Esophagus squamous epithelium (tissue), 5 donors: ENCODE measurements at regions not wholly inside any gene's neighbourhood (a gene's known extent, or its start where the extent isn't known, plus 50 kb on each side); places are given as distances from the start of the nearest gene placed in this dataset.

Source experiments
- DNase-seq: peaks from one replicate; lab custom pipeline; 2025; lab: John Stamatoyannopoulos, UW
- H3K27ac ChIP-seq, 4 donors: fragments of 200-600 bp; sonication (generic); one replicate each; pipeline ENCODE4 v1.5.1; 2016 to 2019; ENCODE audit warnings: mild to moderate bottlenecking in 1 of 4
- H3K27me3 ChIP-seq, 4 donors: fragments of 200-600 bp; sonication (generic); 1 replicate in 3 of 4; 2 replicates in 1 of 4; pipeline versions ENCODE4 v1.5.1 to v1.6.0; 2017 to 2021; ENCODE audit warnings: antibody characterized with exemption in 1 of 4
- H3K36me3 ChIP-seq, 3 donors: fragments of 200-600 bp; sonication (generic); one replicate each; pipeline ENCODE4 v1.5.1; 2016 to 2019
- H3K4me1 ChIP-seq, 3 donors: fragments of 200-600 bp; sonication (generic); one replicate each; pipeline ENCODE4 v1.5.1; 2017 to 2019
- H3K4me3 ChIP-seq, 4 donors: fragments of 200-600 bp; sonication (generic); 1 replicate in 3 of 4; 2 replicates in 1 of 4; pipeline ENCODE4 v1.5.1; 2016 to 2019; ENCODE audit warnings: mild to moderate bottlenecking in 2 of 4, moderate library complexity in 1 of 4
- H3K9me3 ChIP-seq, 3 donors: fragments of 200-600 bp; sonication (generic); one replicate each; pipeline ENCODE4 v1.5.1; 2016 to 2019
- CTCF ChIP-seq, 6 experiments: fragments of 450-650 bp in 4 of 6; fragments of 200-600 bp in 2 of 6; sonication (generic) in 2 of 6; IDR thresholded peaks; one replicate each; pipeline ENCODE4 v1.5.1; 2016 to 2019; ENCODE audit warnings: antibody characterized with exemption in 6 of 6, mild to moderate bottlenecking in 4 of 6, moderate library complexity in 4 of 6
- POLR2A ChIP-seq, 4 donors: fragments of 450-650 bp; IDR thresholded peaks; one replicate each; pipeline ENCODE4 v1.6.1; 2017; ENCODE audit warnings: antibody characterized with exemption in 4 of 4, mild to moderate bottlenecking in 4 of 4, moderate library complexity in 3 of 4
- WGBS, 2 donors: methylation state at CpG; one replicate each; pipeline ENCODE4 v1.1.5; 2018; 5-methylcytosine and 5-hydroxymethylcytosine counted together
- intact Hi-C: fragments of 100-400 bp; cut with DNase I; formaldehyde crosslinking; loops from one replicate; pipeline ENCODE4 v1.15.0; 2022
- donor health status: DM: yes; HTN: yes; CAD: no.

GRCh38 chr5:74969726-74970125 lies 82.6 kb downstream of the GCNT4 start:
- TF ChIP-seq POLR2A (IDR thresholded peaks at IDR 0.05) (no peak), CTCF (IDR thresholded peaks at IDR 0.05) (no peak)
- H3K9me3 ChIP-seq: no peaks in the 10 kb centered on the region
- 87 to 91% methylated on average over 3 of the region's 3 CpGs for WGBS, 2 donors
- intact Hi-C loops: no loop called here
- H3K27me3 ChIP-seq: no peaks in the 10 kb centered on the region
- no peak overlapping the region for H3K4me3 ChIP-seq
- no peaks in the 10 kb centered on the region for H3K36me3 ChIP-seq
- no peaks in the 10 kb centered on the region for H3K4me1 ChIP-seq
- no peak for DNase-seq
- H3K27ac ChIP-seq: no peak overlapping the region

- TF ChIP-seq POLR2A (IDR thresholded peaks at IDR 0.05): no peak
- no peak for TF ChIP-seq CTCF (IDR thresholded peaks at IDR 0.05)
- intact Hi-C loops: no loop called here
- WGBS, 2 donors: 59 to 81% methylated on average over 6 of the region's 6 CpGs
- H3K27me3 ChIP-seq: no peaks in the 10 kb centered on the region
- H3K4me1 ChIP-seq: no peaks in the 10 kb centered on the region
- no peaks in the 10 kb centered on the region for H3K9me3 ChIP-seq
- no peak overlapping the region for H3K4me3 ChIP-seq
- no peak for DNase-seq
- H3K36me3 ChIP-seq: no peaks in the 10 kb centered on the region
- no peak overlapping the region for H3K27ac ChIP-seq
Measured at GRCh38 chr5:74966141-74967026, 86.0 kb downstream of the GCNT4 start.

- TF ChIP-seq CTCF (IDR thresholded peaks at IDR 0.05) (no peak), POLR2A (IDR thresholded peaks at IDR 0.05) (no peak)
- WGBS, 2 donors: 41 to 46% methylated on average over 3 of the region's 3 CpGs
- intact Hi-C loops: no loop called here
Measured at GRCh38 chr5:74963407-74963806, 89.0 kb downstream of the GCNT4 start.

GRCh38 chr5:74957906-74958305 lies 91.7 kb upstream of the FAM169A start:
- H3K4me1 ChIP-seq: no peaks in the 10 kb centered on the region
- no peak for DNase-seq
- intact Hi-C loops: no loop called here
- no peaks in the 10 kb centered on the region for H3K27me3 ChIP-seq
- no peak overlapping the region for H3K4me3 ChIP-seq
- H3K27ac ChIP-seq: no peak overlapping the region
- WGBS, 2 donors: 58 to 75% methylated on average over 3 of the region's 3 CpGs
- no peaks in the 10 kb centered on the region for H3K36me3 ChIP-seq
- TF ChIP-seq POLR2A (IDR thresholded peaks at IDR 0.05) (no peak), CTCF (IDR thresholded peaks at IDR 0.05) (no peak)
- no peaks in the 10 kb centered on the region for H3K9me3 ChIP-seq

More at GRCh38 chr5:74963407-74963806, 89.0 kb downstream of the GCNT4 start:
- H3K27me3 ChIP-seq: no peaks in the 10 kb centered on the region
- no peaks in the 10 kb centered on the region for H3K4me1 ChIP-seq
- no peaks in the 10 kb centered on the region for H3K9me3 ChIP-seq
- H3K27ac ChIP-seq: no peak overlapping the region
- H3K36me3 ChIP-seq: no peaks in the 10 kb centered on the region
- no peak for DNase-seq
- no peak overlapping the region for H3K4me3 ChIP-seq

- intact Hi-C loops: no loop called here
- DNase-seq: no peak
Measured at GRCh38 chr5:74957029-74957784, 91.0 kb upstream of the FAM169A start.

More at GRCh38 chr5:74957029-74957784, 91.0 kb upstream of the FAM169A start:
- H3K27me3 ChIP-seq: no peaks in the 10 kb centered on the region
- no peaks in the 10 kb centered on the region for H3K4me1 ChIP-seq
- no peak overlapping the region for H3K27ac ChIP-seq
- no peaks in the 10 kb centered on the region for H3K9me3 ChIP-seq
- 74 to 82% methylated on average over 5 of the region's 5 CpGs for WGBS, 2 donors
- no peak overlapping the region for H3K4me3 ChIP-seq
- H3K36me3 ChIP-seq: no peaks in the 10 kb centered on the region
- TF ChIP-seq CTCF (IDR thresholded peaks at IDR 0.05) (no peak), POLR2A (IDR thresholded peaks at IDR 0.05) (no peak)
